GM18951 (cell line): ENCODE measurements at regions not wholly inside any gene's neighbourhood (a gene's known extent, or its start where the extent isn't known, plus 50 kb on each side); places are given as distances from the start of the nearest gene placed in this dataset.
"Not testable (repeated sequence)": the region's sequence is repeated elsewhere in the genome, so short reads cannot be mapped to it uniquely, and the experiment has no call there.

Experiments
- POLR2A ChIP-seq: IDR thresholded peaks from 4 replicates; pipeline ENCODE4 v1.6.1; 2011; ENCODE audit warnings: mild to moderate bottlenecking; ENCODE audit not compliant: insufficient read length, insufficient read depth; ENCODE audit errors: extremely low read depth
- in situ Hi-C: fragments of 300-500 bp; cut with MboI; formaldehyde crosslinking; loops from one replicate; pipeline ENCODE4 v1.12.0; 2022; ENCODE audit warnings: low sequenced_read_pairs, mixed read lengths, inconsistent platforms; ENCODE audit not compliant: unreplicated experiment

DNA sequence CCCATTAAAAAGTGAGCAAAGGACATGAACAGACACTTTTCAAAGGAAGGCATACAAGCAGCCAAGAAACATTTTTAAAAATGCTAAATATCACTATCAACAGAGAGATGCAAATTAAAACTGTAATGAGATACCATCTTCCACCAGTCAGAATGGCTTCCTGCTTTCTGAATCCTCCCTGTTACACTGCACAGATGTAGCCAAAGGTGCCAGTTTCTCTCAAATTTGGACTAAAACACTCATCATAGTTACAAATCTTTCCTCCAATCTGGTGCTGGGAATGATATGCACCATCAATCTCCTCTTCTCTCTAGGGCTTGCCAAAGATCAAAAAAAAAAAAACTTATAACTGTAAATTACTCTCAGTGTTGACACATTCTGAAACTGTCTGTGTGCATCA, 311.8 kb upstream of the CLEC14A start:
- in situ Hi-C loops: no loop called here
- no peak for TF ChIP-seq POLR2A

DNA sequence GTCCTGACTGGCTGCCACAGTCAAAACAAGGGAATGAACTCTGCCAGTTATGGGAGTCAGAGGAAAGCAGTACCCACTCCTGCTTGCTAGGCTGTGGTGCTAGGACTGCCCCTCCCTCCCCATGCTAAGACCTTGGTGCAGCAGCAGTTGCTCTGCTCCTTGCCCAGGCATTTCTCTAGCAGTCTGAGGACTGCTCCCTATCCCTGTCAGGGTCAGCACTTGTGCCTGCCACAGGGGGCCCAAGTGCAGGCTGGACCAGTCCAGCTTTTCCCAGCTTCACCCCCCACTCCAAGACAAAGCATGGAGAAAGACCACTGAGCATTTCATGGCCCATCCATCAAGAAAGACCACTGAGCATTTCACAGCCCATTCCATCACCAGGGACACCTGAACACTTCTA, 305.8 kb upstream of the CLEC14A start:
- TF ChIP-seq POLR2A: no peak
- in situ Hi-C loops: no loop called here

DNA sequence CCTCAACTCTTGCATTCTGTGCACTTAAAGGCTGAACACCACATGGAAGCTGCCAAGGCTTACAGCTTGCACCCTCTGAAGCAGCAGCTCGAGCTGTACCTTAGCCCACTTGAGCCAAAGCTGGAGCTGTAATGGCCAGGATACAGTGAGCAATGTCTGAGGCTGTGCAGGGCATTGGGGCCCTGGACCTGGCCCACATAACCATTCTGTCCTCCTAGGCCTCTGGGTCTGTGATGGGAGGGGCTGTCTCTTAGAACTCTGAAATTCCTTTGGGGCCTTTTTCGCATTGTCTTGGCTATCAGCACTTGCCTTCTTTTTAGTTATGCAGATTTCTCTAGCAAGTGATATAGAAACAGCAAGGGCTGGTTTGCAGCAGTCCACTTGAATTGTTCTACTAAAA, 303.8 kb upstream of the CLEC14A start:
- in situ Hi-C loops: no loop called here
- no peak for TF ChIP-seq POLR2A

DNA sequence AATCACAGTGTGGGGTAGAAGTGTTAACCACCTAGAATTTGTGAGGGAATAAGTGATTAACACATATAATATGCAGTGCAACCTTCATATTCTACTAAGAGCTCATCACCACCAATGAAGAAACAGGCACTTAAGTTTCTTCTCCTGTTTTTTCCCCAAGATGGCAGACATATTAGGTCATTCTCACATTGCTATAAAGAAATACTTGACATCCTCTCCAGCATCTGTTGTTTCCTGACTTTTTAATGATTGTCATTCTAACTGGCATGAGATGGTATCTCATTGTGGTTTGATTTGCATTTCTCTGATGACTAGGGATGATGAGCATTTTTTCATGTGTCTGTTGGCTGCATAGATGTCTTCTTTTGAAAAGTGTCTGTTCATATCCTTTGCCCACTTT, 301.5 kb upstream of the CLEC14A start:
- in situ Hi-C loops: not testable (repeated sequence)

DNA sequence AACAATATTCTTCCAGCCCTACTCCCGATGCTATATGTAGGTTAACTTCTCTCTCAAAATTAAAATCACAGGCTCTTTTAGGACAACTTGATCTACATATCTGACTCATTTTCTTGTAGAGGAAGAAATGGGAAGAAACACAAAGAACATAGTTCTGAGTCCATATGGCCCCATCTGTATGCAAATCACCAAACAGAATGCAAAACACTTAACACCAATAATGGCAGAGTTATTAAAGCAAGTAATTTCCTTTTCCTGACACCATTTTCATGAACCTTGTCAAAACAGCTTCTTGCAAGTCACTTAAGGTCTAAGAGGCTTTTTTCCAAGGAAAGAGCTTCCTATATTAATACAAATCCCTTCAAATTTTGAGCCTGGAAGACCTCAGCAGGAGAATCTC, 300.4 kb upstream of the CLEC14A start:
- no peak for TF ChIP-seq POLR2A
- in situ Hi-C loops: no loop called here

DNA sequence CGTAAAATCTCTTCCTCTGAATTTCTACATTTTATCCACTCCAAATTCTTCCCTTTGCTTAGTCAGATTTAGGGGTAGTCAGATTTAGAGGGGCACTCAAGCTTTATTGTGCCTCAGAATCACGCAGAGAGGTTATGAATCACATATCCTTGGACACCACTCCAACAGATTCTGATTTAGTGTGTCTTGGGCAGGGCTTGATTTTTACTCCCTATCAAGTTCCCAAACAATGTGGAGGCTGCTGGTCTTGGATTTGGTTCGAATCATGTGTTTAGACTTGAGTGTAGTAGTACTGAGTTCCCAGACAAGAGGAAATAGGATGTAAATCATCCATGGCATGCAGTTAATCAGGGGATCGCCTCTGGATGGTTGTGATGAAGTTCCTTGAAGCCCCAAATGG, 298.1 kb upstream of the CLEC14A start:
- in situ Hi-C loops: no loop called here
- TF ChIP-seq POLR2A: no peak

DNA sequence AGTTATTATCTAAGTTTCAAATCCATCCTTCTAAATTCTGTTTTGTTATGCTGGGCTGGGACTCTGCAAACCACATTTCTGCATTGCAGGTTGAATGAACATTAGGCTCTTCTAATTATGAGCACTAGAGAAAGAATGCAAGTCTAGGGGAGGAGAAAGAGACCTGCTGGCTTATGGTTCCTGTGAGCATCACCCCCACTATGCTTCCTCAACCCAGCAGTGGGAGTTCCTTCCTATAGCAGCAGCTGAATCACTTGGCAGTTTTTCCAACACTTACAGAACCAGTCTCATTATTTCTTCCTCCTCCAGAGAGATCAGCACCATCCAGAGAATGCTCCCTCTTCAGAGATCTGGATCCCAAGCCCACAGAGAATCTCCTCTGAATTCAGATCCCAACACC, 297.7 kb upstream of the CLEC14A start:
- in situ Hi-C loops: no loop called here
- TF ChIP-seq POLR2A: no peak

DNA sequence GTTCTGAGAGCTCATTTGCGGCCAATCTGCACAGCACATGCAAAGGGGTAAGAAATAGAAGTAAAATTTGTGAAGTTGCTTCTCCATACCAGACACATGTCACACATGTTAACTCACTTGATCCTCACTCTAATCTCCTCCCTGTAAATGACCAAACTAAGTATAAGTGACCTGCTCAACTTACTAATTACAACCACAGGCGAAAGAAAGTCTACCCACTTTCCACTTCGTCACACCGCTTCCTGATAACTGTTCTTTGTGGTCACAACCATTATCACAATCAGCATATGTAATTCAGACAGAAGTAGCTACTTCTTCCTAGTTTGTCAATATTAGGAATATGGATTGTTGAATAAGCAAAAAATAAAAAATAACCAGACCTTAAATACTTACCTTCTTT, 293.7 kb upstream of the CLEC14A start:
- TF ChIP-seq POLR2A: no peak
- in situ Hi-C loops: no loop called here

DNA sequence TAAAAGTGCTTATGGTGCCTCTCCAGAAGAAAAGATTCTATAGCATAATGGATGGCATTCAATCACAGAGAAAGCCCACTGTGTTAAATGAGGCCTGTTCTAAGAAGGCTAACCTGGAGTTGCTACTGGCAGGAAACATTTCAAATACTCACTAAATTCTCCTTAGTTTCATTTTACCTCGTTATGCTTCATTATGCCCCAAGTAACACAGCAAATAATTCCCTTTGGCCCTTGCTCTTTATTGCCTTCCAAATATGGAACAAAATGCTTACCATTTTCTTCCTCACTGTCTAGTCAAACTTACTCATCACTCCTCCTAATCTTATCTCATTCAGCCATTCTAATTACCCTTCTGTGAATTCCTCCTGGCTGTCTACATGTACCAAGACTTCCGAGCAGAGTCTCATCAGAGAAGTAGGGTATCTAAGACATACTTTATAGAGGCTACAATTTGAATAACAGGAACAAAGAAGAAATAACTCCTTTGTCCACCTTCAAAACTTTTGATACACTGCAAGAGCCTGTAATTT, 292.1 kb upstream of the CLEC14A start:
- in situ Hi-C loops: no loop called here
- TF ChIP-seq POLR2A: no peak

DNA sequence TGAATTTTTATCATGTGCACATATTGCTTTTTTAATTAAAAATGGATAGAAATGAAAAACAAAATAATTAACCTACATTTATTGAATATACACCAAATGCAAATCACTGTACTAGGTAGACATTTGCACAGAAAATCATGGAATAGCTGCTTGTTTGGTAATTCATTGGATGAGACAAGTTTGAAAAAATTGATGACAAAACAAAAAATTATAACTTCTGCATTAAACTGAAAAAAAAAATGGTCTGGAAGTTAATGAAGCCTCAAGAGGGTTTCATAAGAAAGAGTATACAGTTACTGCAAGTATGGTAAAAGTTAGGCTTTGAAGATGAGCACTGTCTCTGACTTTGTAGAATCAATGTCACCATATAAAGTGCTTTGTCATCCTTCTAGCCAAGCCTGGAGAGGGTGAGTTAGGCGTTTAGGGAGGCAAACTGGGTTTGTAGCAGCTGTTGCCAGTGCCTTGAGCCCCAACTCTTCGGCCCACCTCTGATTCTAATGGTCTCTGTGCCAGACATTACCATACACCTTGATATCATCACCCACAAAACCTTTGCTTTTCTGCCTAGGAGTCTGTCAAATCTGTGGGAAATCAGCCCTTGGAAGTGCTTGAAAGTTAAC, 291.1 kb upstream of the CLEC14A start:
- in situ Hi-C loops: no loop called here
- no peak for TF ChIP-seq POLR2A

DNA sequence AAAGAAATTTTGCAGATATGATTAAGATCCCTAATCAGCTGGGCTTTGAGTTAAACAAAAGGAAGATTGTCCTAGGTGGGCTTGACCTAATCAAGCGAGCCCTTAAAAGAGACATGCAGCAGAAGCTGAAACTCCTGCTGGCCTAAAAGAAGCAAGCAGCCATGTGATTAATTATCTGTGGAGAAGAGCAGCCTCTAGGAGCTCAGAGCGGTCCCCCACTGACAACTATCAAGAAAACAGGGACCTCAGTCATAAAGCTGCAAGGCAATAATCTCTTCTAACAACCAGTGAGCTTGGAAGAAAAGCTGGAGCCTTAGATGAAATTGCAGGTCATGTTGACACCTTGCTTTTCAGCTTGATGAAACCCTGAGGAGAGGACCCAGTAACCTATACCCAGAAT, 288.9 kb upstream of the CLEC14A start:
- TF ChIP-seq POLR2A: no peak
- in situ Hi-C loops: no loop called here

DNA sequence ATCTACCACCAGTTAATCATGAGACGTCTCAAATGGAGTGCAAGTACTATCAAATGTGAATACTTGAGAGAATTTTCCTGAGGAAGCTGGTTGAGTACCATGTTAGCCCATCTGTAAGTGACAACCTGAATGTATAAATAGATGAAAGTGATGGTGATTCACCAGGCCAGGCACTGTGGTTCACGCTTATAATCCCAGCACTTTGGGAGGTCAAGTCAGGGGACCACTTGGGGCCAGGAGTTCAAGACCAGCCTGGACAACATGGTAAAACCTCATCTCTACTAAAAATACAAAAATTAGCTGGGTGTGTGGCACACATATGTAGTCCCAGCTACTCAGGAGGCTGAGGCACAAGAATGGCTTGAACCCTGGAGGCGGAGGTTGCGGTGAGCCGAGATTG, 288.0 kb upstream of the CLEC14A start:
- in situ Hi-C loops: not testable (repeated sequence)

DNA sequence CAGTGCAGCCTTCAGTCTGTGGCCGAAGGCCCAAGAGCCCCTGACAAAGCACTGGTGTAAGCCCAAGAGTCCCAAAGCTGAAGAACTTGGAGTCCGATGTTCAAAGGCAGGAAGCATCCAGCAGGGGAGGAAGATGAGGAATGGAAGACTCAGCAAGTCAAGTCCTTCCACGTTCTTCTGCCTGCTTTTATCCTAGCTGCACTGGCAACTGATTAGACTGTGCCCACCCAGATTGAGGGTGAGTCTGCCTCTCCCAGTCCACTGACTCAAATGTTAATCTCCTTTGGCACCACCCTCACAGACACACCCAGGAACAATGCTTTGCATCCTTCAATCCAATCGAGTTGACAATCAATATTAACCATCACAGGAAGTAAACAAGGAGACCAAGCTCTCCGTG, 282.2 kb upstream of the CLEC14A start:
- in situ Hi-C loops: not testable (repeated sequence)

DNA sequence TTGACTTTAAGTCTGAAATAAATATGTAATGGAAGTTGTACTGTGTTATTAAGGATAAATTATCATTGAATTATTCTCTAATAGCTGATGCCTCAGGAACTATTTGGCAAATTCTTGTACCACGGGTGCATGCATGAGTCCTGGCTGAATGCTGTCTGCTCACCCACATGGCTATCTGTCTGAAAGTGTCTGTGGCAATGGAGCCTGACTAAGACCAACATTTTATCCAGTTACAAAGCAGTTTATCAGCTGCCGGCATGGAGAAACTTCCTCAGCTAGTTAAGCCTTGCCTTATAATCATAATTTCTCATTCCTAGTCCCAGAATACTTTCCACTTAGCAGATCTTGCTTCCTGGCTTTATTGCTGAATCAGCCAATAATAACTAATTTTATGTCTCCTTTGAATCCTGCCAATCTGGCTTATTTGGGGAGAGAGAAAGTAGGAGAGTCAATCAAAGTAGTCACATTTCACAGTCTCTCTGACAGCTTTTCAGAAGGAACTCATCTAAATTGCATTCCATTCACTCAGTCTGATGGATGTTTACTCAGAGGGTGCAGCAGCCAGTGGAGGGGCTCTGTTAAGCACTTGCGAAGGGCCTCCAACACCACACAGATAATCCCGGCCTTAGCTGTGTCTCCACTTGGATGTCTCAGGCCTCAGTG, 280.6 kb upstream of the CLEC14A start:
- in situ Hi-C loops: no loop called here

DNA sequence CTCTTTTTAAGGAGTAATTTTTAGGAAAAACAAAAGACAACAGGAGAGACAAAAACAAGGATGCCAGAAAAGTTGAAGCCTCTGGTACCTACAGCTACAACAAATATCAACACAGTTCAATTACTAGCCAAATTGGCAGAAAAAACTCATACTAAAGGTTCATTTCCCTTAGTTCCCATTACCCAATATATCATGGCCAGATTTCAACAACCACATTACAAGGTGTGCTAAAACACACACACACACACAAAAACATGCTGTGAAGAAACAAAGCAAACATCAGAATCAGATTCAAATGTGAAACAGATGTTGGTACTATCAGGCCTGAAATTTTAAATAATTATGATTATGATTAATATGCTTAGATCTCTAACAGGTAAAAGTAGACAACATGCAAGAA, 272.7 kb upstream of the CLEC14A start:
- in situ Hi-C loops: no loop called here
- TF ChIP-seq POLR2A: no peak

More for the DNA sequence above, 280.6 kb upstream of the CLEC14A start:
- no peak for TF ChIP-seq POLR2A
